Omental fat pad (tissue), 3 donors: ENCODE measurements at regions not wholly inside any gene's neighbourhood (a gene's known extent, or its start where the extent isn't known, plus 50 kb on each side); places are given as distances from the start of the nearest gene placed in this dataset.

Source experiments
- ATAC-seq: fragments of 150-250 bp; one replicate; pipeline ENCODE4 v1.9.1; 2016; ENCODE audit warnings: mild to moderate bottlenecking, moderate library complexity; ENCODE audit not compliant: low FRiP score
- DNase-seq: peaks from one replicate; pipeline ENCODE4 v3.0.0-alpha.2; 2019; ENCODE audit warnings: low spot score
- CTCF ChIP-seq, 3 donors: fragments of 450-650 bp; IDR thresholded peaks; one replicate each; pipeline ENCODE4 v1.5.1; 2016 to 2017; ENCODE audit warnings: antibody characterized with exemption in 3 of 3, mild to moderate bottlenecking in 3 of 3, moderate library complexity in 2 of 3

GRCh38 chr5:158619083-158619788, 480.5 kb downstream of the EBF1 start:
- no peak for ATAC-seq
- TF ChIP-seq CTCF (IDR thresholded peaks at IDR 0.05): no peak
- no peak for DNase-seq

DNA sequence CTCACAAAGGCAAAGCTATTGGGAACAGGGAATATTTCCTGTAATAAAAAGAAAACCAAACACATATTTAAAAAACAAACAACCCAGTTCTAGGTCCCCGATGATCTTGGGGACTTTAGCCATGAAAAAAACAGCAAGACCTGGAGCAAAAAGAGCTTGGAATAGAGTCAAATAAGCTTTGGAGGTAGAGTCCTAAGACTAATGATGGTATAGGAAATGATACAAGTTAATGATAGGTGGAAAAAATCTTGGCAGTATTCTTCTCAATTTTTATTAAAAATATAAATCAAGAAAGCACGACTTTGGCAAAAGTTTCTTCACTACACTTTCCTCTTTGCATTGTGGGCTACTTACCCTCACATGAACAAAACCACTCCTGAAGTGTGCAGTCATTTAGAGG, 481.5 kb downstream of the EBF1 start:
- DNase-seq (no peak), ATAC-seq (no peak)
- TF ChIP-seq CTCF (IDR thresholded peaks at IDR 0.05): no peak

- DNase-seq (no peak), ATAC-seq (no peak)
- TF ChIP-seq CTCF (IDR thresholded peaks at IDR 0.05): no peak
Measured at GRCh38 chr5:158616707-158617106, 483.0 kb downstream of the EBF1 start.

GRCh38 chr5:158614951-158615350, 484.8 kb downstream of the EBF1 start:
- ATAC-seq (no peak), DNase-seq (no peak)
- no peak for TF ChIP-seq CTCF (IDR thresholded peaks at IDR 0.05)

GRCh38 chr5:158611581-158611980, 488.1 kb downstream of the EBF1 start:
- ATAC-seq (no peak), DNase-seq (no peak)
- TF ChIP-seq CTCF (IDR thresholded peaks at IDR 0.05): no peak

GRCh38 chr5:158610051-158610415, 489.7 kb downstream of the EBF1 start:
- TF ChIP-seq CTCF (IDR thresholded peaks at IDR 0.05): no peak
- no peak for ATAC-seq
- no peak for DNase-seq

GRCh38 chr5:158609333-158610050, 490.2 kb downstream of the EBF1 start:
- DNase-seq (no peak), ATAC-seq (no peak)
- no peak for TF ChIP-seq CTCF (IDR thresholded peaks at IDR 0.05)
